ENCODE measurements at regions not wholly inside any gene's neighbourhood (a gene's known extent, or its start where the extent isn't known, plus 50 kb on each side); places are given as distances from the start of the nearest gene placed in this dataset.

- no peak for DNase-seq
- ATAC-seq, result no peak
Observed at GRCh38 chr2:575030-575726, 102.0 kb downstream of the TMEM18 start.

- ATAC-seq, result no peak
- DNase-seq, result no peak
Observed at GRCh38 chr2:573805-574392, 103.3 kb downstream of the TMEM18 start.

GRCh38 chr2:573025-573424 lies 104.2 kb downstream of the TMEM18 start:
- ATAC-seq (no peak), DNase-seq (no peak)

GRCh38 chr2:569681-570080 lies 107.5 kb downstream of the TMEM18 start:
- ATAC-seq (no peak), DNase-seq (no peak)

GRCh38 chr2:568639-569235 lies 108.5 kb downstream of the TMEM18 start:
- ATAC-seq (no peak), DNase-seq (no peak)

- ATAC-seq, result no peak
- no peak for DNase-seq
Observed at GRCh38 chr2:567865-568638, 109.2 kb downstream of the TMEM18 start.

GRCh38 chr2:567496-567864 lies 109.7 kb downstream of the TMEM18 start:
- no peak for ATAC-seq
- no peak for DNase-seq

- DNase-seq, result no peak
Observed at GRCh38 chr2:566379-567313, 110.6 kb downstream of the TMEM18 start.

GRCh38 chr2:564471-565181 lies 112.6 kb downstream of the TMEM18 start:
- ATAC-seq (peak; percentile 23), DNase-seq (no peak)

More at GRCh38 chr2:566379-567313, 110.6 kb downstream of the TMEM18 start:
- ATAC-seq, result no peak

- no peak for ATAC-seq
- no peak for DNase-seq
Observed at GRCh38 chr2:563512-563911, 113.7 kb downstream of the TMEM18 start.

GRCh38 chr2:562391-563364 lies 114.5 kb downstream of the TMEM18 start:
- ATAC-seq, result no peak
- no peak for DNase-seq

GRCh38 chr2:558879-559278 lies 118.3 kb downstream of the TMEM18 start:
- no peak for ATAC-seq
- no peak for DNase-seq

- DNase-seq, result no peak
- ATAC-seq, result no peak
Observed at GRCh38 chr2:558302-558642, 118.9 kb downstream of the TMEM18 start.

GRCh38 chr2:557635-558301 lies 119.4 kb downstream of the TMEM18 start:
- no peak for ATAC-seq
- no peak for DNase-seq

GRCh38 chr2:556485-556884 lies 120.7 kb downstream of the TMEM18 start:
- DNase-seq (no peak), ATAC-seq (no peak)

- no peak for DNase-seq
- ATAC-seq, result no peak
Observed at GRCh38 chr2:555164-555922, 121.9 kb downstream of the TMEM18 start.

GRCh38 chr2:554444-554843 lies 122.8 kb downstream of the TMEM18 start:
- ATAC-seq, result no peak
- no peak for DNase-seq

- no peak for DNase-seq
- no peak for ATAC-seq
Observed at GRCh38 chr2:552906-553305, 124.3 kb downstream of the TMEM18 start.

- no peak for ATAC-seq
- no peak for DNase-seq
Observed at GRCh38 chr2:551621-552020, 125.6 kb downstream of the TMEM18 start.

Data from stimulated activated naive CD8-positive, alpha-beta T cell treated with anti-CD3 and anti-CD28 coated beads, Interleukin-15, Interleukin-2, amounts not matched to agents 100 U/mL and 50 U/mL, for 24 hours (primary cell).